ENCODE measurements at regions not wholly inside any gene's neighbourhood (a gene's known extent, or its start where the extent isn't known, plus 50 kb on each side); places are given as distances from the start of the nearest gene placed in this dataset.

DNA sequence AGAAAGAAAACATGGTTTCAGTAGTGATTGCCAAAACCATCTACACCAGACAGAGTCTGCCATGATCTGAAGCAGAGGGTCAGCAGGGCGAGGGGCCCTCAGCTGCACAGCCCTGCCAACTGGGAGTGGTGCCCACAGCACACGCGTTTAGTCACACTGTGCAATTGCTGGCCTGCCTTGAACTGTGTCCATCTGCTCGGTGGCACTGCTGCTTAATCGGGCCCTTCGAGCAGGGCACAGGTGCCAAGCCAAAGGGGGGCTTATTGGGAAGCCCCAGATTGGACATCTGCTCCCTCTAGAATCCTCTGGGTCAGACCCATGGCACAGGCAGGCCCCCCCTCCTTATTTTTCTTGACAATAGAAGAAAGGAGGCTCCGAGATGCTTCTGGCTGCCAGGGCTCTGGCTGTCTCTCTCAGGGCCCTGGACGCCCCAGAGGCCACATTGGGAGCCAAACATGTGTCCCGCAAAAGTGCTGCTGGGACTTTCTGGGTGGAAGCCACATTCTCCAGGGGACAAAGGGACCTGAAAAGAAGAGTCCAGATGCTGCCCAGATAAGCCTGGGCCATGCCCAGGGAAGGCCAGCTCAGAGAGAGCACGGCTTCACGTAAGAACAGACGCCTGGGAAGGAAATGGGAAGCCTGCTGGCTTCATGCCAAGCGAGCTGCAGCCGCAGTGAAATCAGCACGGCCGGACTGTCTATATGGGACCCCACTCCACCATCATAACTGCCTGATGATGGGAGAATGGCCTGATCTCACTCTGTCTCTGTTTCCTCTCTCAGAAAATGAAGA lies 349.2 kb downstream of the GADD45G start:
- peak; percentile 18 for DNase-seq

DNA sequence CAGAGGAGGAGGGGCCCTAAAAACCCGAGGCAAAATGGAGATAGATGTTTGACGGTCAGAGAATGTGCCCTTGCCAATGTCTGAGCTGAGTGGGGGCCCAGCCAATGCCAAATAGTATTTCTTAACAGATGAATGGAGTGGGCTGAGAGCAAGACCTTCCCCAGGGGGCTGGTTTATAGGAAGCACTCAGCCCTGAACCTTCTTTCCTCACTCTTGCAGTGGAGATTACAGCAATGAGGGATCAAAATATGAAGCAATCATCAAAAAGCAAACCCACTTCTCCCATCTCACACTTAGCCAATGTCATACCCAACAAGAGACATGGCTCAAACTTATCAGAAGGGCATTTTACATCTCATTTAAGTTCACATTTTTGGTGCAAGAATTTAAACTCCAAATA lies 350.3 kb downstream of the GADD45G start:
- no peak for DNase-seq

DNA sequence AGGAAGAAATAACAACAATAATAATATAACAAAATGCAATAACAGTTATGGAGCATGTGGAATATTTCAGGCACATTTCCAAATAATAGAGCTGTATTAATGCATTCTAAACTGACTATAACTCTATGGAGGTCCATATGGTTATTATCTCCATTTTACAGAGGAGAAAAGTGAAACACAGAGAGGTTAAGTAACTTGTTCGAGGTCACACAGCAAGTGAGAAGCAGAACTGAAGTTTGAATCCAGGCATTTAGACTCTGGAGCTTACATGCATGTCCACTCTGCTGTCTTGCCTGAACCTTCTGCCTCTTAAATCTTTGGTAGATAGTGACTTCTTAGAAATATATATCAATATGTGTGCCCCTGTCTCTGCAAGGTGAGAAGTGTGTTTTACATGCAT lies 350.8 kb downstream of the GADD45G start:
- no peak for DNase-seq

DNA sequence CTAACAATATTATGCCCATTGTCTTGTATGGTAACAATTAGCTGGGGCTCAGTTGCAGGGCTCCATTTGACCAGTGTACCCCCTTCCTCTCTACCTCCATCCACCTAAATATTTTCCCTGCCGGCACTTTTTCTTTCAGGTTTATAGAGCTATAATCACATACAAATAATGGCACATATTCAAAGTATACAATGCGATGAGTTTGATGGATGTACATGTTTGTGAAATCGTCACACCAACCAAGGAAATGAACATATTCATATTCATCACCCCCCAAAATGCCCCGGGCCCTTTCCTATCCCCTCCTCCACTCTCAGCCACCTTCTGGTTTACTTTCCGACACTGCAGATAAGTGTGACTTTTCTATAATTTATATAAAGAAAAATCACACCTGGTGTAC lies 351.5 kb downstream of the GADD45G start:
- DNase-seq, result no peak

DNA sequence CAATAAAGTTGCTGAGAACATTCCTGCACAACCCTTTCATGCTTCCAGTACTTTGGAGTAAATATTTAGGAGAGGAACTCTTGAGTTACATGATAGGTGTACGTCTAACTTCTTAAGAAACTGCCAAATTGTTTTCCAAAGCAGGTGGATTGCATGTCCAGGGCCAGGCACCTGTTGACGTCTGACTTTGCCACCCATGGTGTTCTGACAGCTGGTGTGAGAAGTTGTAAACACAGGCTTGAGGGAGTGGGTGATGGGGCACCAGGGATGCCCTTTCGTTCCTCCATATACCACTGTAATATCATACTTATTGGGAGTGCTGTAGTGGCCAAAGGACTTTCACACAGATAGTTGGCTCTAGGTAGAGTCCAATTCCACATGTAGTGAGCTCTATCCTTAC lies 352.1 kb downstream of the GADD45G start:
- no peak for DNase-seq

DNA sequence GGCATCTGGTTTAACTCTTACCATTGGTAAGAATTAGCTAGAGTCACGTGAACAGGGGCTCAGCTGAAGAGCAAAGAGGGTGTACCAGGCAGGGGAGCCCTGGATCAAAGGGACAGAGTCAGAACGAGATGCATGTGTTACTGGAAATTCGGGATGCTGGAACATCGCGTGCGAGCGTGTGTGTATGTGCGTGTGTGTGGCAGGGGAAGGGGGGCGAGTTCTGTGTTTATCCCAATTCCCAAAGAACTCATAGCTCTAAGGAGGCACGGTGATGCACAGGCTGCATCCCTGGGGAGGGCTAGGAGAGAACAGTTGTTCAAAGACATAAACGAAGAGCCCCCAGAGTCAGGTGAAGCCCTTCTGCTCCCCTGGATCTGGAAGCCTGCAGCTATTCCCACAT lies 353.3 kb downstream of the GADD45G start:
- DNase-seq, result no peak

DNA sequence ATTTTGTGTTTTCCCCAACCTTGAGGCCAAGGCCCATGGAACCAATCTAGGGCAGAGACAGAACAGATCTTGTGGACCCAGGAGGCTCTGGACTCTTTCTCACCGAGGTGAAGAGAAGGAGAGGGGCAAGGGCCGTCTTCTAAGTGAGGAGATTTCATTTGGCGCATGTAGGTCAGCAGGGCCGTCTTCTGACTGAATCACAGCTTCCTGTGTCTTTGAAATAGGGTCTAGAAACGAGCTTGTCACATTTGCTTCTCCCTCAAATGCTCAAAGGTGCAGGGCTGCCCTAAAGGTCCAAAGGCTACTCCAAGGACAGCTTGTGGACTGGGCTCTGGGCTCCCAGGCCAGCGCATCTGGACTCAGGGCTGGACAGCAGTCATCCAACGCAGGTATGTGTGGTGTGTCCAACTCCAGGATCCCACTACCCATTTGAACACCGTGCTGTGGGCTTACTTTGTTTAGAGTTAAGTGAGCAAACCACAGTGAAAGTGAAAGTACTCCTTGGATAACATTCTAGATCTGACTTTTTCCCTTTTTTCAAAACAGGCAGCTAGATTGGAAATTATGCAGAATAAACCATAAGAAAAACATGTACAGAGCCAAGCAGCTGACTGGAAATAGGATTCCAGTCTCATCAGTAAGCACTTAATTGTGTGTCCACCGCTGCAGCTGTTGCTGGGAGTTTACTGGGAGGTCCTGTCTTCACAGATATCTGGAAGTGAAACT lies 357.0 kb downstream of the GADD45G start:
- DNase-seq, result no peak

DNA sequence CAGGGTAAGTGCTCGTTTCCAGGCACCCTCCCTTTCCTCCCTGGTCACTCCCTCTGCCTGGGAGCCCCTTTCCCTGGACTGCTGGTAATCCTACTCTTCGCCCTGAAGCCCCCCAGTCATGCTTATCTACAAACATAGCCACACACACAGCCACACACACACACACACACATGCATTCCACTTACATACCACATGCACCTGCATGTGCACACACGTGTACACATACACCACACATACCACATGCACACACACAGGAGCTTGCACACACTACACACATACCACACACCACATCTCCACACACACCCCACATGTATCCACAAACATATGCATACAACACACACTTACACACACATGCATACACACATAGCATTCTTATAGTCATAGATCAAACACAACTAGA lies 358.5 kb downstream of the GADD45G start:
- no peak for DNase-seq

DNA sequence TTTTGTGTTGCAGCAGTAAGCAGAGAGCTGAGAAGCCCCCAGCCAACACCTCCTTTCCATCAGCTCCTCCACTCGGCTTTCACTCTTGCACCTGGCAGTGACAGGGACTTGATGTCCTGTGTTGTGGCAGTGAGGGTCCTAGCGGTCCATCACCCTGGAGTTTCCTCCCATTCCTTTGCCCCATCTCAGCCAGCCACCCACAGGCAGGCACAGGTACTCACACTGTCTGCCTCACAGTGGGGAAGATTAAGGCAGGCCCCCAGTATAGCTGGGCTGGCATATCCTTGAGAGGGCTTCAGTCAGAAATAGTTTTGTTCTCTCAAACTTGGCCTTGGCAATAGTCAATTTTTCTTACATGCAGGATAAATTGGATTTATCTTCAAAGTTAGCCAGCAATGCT lies 362.7 kb downstream of the GADD45G start:
- no peak for DNase-seq

DNA sequence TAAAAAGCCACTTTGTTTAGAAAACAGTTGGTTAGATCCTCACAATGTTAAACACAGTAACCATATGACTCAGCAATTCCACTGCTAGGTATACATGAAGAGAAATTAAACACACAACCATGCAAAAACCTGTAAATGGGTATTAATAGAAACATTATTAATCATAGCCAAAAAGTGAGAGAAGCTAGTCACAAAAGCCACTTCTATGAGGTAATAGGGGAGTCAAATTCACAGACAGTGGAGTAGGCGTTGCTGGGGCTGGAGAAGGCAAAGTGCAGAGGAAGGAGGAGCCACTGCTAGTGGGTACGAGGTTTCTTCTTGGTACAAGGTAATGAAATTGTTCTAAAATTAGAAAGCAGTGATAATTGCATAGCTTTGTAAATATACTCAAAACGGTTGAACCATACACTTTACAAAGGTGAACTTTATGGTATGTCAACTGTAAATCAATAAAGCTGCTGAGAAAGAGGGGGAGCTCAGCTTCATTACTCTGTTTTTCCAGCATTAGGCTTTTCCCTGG lies 364.4 kb downstream of the GADD45G start:
- DNase-seq, result peak; percentile 33

DNA sequence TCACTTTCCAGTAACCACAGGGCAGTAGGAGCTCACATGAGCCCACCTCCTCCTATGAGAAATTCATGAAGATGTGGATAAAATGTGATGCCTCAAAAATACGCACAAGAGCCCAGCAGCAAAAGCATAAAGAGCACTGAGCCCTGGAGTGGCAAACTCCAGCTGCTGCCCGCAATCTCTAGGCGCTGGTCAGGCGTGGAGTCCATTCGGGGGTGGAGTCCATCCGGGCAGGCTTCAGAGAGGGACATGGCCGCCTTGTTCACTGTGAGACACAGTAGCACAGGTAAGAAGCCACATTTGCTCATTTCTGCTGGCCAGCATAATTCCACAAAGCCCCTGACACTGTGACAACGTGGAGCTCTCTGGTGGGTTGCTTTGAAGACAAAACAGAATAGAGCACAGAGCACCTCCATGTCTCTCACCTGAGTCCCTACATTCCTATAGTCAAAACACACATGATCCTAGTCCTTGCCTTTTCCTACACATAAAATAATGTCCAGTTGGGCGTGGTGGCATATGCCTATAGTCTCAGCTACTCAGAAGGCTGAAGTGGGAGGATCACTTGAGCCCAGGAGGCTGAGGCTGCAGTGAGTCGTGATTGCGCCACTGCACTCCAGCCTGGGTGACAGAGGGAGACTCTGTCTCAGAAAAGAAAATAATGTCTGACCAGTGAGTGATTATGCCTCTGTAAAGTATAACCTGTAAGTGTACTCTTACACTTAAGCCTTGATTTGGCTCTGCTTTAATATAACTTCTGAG lies 365.2 kb downstream of the GADD45G start:
- no peak for DNase-seq

DNA sequence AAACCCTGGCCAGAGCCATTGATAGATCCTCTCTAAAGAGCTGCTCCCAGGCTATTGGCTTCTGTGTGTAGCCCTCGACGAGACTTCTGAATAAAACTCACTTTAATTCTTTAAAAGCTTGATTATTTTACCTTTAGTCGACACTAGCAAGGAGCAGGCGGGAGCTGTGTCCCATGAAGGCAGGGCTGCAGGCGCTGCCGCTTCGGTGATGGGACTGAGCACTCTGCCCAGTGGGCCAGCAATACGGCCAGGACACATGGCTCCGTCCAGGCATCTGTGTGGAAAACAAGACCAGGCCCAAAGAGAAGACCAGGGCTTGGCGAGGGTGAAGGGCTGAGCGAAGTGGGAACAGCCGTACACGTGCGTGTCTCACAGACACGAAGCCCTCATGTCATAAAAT lies 365.9 kb downstream of the GADD45G start:
- DNase-seq, result no peak

DNA sequence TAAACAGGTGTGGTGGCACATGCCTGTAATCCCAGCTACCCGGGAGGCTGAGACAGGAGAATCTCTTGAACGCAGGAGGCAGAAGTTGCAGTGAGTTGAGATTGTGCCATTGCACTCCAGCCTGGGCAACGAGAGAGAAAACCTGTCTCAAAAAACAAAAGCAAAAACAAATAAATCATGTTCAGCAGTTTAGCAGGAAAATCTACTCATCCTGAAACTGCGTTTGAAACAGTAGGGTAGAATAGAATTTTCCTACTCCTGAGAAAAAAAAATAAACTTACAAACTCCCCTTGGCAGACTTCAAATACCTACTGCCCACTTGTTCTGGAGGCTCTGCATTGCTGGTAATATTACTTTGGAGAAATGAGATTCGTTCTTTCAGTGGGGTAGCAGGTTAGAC lies 367.7 kb downstream of the GADD45G start:
- no peak for DNase-seq

DNA sequence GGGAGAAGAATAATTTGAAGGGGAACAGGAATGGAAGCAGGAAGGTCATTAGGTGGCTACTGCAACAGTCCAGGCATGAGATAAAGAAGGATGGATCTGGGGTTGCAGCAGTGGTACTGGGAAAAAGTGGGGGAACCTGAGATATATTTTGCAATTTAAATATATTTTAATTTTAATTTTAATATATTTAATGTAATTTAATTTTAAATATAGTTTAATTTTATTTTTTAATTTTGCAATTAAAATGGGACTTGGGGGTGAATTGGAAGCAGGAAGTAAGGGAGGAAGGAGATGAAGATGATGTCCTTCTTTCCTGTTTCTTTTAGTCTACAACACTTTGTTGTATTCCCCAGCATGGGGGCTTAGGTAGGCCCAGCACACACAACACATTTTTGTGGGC lies 369.8 kb downstream of the GADD45G start:
- DNase-seq, result no peak

DNA sequence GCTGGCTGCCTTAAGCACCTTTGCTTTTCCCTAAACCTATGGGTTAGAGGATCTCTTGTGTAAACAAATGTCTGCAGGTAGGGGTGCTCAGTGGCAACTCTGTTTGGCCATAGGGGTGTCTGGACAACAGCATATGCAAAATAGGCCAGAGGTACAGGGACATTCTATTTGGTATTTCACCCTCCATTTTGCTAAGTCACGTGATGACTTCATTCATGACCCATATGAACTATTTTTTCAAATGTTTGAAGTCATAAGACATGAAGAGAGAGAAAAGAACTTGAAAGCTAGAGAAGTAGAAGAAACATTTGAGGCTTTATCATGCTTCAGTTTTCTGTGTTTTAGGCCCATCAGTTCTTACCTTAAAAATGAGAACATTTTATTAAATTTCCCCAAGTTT lies 370.2 kb downstream of the GADD45G start:
- no peak for DNase-seq

DNA sequence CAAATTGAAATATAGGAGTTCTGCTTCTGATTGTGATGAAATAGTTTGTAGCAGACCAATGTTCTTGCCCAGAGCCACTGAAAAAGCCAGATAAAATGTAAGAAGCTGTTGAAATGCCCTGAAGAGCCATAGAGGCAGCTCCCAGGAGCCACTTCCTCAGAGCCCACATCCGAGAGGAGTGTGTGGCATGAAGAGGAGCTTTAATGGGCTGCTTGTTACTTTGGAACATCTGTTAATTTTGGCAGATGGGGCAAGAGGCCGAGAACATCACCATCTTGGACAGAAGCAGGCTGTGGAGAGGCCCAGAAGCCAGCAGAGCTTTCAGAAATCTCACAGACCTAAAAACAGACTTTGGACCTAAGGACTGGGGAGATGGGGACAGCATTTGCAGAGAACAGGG lies 370.8 kb downstream of the GADD45G start:
- no peak for DNase-seq

DNA sequence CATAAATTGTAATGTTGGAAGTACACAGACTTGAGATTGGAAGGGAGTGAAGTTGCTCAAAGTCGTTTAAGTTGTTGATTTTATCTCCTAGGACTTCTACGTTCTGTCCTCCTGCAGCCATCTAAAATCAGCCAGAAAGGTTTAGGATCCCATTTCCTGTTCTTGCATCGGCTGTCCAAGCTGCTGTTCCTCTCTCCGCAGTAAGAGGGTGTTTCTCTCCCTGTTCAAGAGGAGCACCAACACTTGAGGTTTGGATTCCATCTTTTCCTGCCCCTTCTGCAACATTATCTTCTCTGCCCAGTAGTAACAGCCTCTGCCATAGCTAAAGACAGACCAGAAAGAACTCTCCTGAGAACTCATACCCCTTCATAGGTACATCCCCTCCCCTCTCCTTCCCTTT lies 373.4 kb downstream of the GADD45G start:
- peak; percentile 38 for DNase-seq

DNA sequence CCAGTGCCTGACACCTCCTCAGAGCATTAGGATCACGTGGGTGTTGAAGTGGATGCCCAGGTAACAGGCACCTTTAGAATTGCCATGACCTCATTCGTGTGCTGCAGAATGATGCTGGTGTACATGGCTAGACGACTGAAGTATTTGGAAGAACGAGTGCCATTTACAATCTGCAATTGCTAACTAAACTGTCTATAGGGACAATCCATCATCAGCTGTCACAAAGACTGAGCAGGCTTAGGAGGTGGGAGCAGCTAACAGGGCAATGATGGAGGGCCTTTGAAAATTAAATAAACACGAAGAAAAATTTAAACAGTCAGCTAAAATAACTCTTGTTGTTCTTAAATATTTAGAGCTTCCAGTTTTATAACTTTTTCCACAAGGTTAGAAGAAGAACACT lies 375.8 kb downstream of the GADD45G start:
- peak; percentile 24 for DNase-seq

DNA sequence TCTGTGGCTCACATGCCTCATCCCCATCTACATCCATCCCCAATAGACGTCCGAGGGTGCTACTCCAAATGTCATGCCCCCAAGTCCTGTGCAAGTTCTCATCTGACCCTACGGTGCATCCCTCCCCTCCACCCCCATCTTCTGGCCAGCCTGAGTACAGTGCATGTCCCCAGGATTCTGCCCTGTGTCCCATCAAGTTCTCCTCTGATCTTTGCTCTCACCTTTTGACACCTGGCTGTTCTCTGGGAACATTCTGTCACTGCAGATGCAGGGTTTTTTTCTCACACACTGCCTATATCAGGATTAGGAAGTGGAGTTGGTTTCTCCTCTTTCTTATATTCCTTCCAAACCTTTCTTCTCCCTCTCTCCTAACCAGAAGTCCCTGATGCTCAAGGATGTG lies 377.2 kb downstream of the GADD45G start:
- DNase-seq, result no peak

DNA sequence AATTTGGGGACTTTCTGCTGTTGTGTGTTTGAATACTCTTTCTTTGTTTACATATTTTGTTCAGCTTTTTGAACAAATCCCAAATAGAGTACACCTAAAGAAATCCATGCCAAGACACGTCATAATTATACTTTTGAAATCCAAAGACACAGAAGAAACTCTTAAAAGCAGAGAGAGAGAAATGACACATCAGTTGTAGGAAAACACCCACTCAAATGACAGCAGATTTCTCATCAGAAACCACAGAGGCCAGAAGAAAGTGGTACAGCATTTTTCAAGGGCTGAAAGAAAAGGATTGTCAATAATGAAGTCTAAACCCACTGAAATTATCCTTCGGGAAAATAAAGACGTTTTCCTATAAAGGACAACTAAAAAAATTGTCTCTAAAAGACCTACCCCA lies 378.6 kb downstream of the GADD45G start:
- no peak for DNase-seq

DNA sequence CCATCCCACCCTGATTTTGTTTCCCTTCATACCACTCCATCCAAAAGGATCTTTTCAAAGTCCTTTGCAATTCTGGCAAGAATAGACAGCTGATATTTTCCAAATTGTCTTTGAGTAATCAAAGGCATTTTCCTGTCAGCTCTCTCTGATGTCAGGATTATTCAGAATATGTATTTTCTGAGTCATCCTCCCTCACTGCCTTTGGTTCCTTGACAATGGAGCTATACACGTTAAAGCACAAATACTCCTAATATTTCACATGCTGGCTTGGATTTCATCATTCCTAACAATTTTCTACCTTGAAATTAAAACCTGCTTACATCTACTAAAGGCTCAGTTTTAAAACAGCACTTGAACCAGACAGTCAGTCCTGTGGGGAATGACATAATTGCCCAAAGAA lies 379.4 kb downstream of the GADD45G start:
- DNase-seq, result no peak

DNA sequence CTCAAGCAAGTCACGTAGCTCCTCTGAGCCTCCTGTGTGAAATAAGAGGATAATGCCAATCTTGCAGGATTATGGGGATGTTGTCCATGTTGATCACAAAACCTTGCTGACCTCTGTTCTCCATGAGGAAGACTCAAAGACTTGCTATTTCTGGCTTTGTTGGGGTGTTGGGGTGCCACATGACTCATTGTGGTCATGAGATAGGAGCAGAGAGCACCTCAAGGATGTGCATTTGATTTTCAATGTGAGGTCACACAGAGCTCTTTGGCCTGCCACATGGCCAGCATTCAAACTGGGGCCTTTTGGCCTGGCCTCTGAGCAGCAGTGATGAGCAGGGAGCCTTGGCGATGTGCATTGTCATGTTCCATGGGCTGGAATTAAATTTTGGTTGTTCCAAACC lies 380.3 kb downstream of the GADD45G start:
- DNase-seq, result no peak

DNA sequence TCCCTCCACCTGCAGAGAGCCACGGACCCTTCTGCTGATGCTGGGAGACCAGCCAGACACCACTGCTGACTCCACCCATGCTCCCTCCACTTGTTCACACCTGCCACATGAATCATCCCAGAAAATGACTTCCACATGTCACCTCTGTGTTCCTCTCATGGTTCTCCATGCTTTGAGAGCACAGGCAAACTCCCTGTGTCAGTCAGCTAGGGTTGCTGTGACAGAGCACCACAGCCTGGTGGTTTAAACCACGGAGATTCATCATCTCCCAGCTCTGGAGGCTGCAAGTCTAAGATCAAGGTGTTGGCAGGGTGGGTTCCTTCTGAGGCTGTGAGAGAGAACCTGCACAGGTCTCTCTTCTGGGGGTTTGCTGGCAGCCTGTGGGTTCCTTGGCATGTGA lies 381.4 kb downstream of the GADD45G start:
- no peak for DNase-seq

DNA sequence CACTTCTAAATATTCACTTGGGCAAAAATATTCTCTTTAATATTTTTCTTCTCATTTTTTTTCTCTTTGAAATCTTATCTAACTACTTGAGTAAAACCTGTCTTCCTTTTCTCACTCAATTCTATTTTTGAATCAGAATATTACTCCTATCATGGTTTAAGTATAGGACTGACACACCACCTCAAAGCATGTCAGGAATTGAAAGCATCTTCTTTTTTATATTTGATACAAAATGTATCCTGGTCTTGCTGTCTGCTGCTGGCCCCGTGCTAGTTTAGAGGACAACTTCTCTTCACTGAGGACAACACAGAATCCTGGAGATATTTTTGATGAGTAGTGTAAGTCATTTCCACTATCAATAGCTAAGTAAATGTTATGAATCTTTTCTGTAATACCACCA lies 383.6 kb downstream of the GADD45G start:
- no peak for DNase-seq

All from NCI-H2029 (cell line).